Prostate gland (tissue), 2 donors: ENCODE measurements at regions not wholly inside any gene's neighbourhood (a gene's known extent, or its start where the extent isn't known, plus 50 kb on each side); places are given as distances from the start of the nearest gene placed in this dataset.

Experiments used
- DNase-seq: peaks from one replicate; pipeline ENCODE4 v3.0.0-alpha.2; 2019; ENCODE audit warnings: low spot score
- H3K27ac ChIP-seq, 2 donors: fragments of 200-600 bp; sonication (generic); 2 replicates each; pipeline ENCODE4 v1.5.1; 2017 to 2019
- H3K27me3 ChIP-seq: fragments of 200-600 bp; sonication (generic); replicated peaks from 2 replicates; pipeline ENCODE4 v1.5.1; 2019; ENCODE audit not compliant: insufficient read depth
- H3K36me3 ChIP-seq, 2 donors: fragments of 200-600 bp; sonication (generic); 1 replicate in 1 of 2; 2 replicates in 1 of 2; pipeline versions ENCODE4 v1.5.1 to v1.8.1; 2017 to 2019
- H3K4me1 ChIP-seq: fragments of 200-600 bp; sonication (generic); replicated peaks from 2 replicates; pipeline ENCODE4 v1.5.1; 2019
- H3K4me3 ChIP-seq, 2 donors: fragments of 200-600 bp; sonication (generic); 2 replicates each; pipeline ENCODE4 v1.5.1; 2017 to 2019
- H3K9me3 ChIP-seq: fragments of 200-600 bp; sonication (generic); 2 replicates; pipeline ENCODE4 v1.5.1; 2017
- CTCF ChIP-seq, 4 experiments: fragments of 200-600 bp in 2 of 4; fragments of 450-650 bp in 2 of 4; sonication (generic) in 2 of 4; IDR thresholded peaks; 1 replicate in 3 of 4; 2 replicates in 1 of 4; pipeline ENCODE4 v1.5.1; 2016 to 2019; ENCODE audit warnings: antibody characterized with exemption in 4 of 4, mild to moderate bottlenecking in 2 of 4, moderate library complexity in 2 of 4
- POLR2A ChIP-seq: fragments of 450-650 bp; IDR thresholded peaks from one replicate; pipeline ENCODE4 v1.6.1; 2016; ENCODE audit warnings: antibody characterized with exemption, mild to moderate bottlenecking
- POLR2AphosphoS5 ChIP-seq: sonication (generic); formaldehyde crosslinking; IDR thresholded peaks from one replicate; pipeline ENCODE4 v1.6.1; 2017; ENCODE audit warnings: antibody characterized with exemption
- WGBS: methylation state at CpG from one replicate; pipeline ENCODE4 v1.1.5; 2018; 5-methylcytosine and 5-hydroxymethylcytosine counted together
- intact Hi-C: fragments of 100-400 bp; cut with DNase I; formaldehyde crosslinking; loops from one replicate; pipeline ENCODE4 v1.14.2; 2022

DNA sequence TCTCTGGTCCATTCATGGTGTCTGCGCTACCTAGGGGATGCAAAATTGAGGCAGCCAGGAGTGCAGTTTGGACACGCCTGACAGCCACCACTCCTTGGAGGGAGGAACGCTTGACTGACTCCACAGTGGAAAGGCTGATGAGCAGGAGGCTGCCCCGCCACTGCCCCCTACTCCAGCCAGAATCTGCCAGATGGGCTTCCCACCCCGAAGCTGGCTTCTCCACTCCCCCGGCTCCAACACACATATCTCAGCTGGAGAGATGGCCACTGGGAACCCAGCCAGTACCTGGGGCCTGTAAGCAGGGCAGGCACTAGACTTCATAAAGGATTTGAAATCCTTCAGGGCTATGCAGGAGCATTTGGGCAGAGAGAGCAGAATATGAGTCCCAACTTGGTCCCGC is 51.4 kb upstream of the BLCAP start:
- H3K4me1 ChIP-seq = no peaks in the 10 kb centered on the region
- intact Hi-C loops = no loop called here
- 60% methylated on average over 7 of the region's 7 CpGs for WGBS
- H3K27ac ChIP-seq = no peak overlapping the region
- H3K4me3 ChIP-seq = no peak overlapping the region
- TF ChIP-seq CTCF (IDR thresholded peaks at IDR 0.05) (no peak), POLR2A (no peak), POLR2AphosphoS5 (no peak)
- H3K9me3 ChIP-seq = no peaks in the 10 kb centered on the region
- H3K27me3 ChIP-seq = peaks cover 2% of the 10 kb centered on the region
- H3K36me3 ChIP-seq = no peaks in the 10 kb centered on the region
- DNase-seq = no peak

DNA sequence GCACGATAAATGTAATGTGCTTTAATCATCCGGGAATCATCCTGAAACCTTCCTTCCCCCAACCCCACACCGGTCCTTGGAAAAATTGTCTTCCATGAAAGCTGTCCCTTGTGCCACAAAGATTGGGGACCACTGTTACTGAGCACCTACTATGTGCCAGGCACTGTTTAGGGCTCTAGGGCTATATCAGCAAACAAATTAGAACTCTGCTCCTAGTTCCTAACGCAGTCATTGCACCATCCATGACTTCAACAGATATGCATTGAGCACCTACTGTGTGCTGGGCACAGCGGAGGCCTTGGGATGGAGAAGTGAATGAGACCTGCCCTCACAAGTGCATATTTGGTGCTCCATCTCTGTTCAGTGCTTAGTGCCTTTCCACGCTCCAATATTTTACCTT is 50.3 kb upstream of the BLCAP start:
- no peak for DNase-seq
- H3K36me3 ChIP-seq = no peaks in the 10 kb centered on the region
- no peaks in the 10 kb centered on the region for H3K9me3 ChIP-seq
- H3K4me1 ChIP-seq = no peaks in the 10 kb centered on the region
- intact Hi-C loops = no loop called here
- H3K4me3 ChIP-seq = no peak overlapping the region
- peaks cover 2% of the 10 kb centered on the region for H3K27me3 ChIP-seq
- H3K27ac ChIP-seq = no peak overlapping the region
- WGBS = 79% methylated on average over 6 of the region's 6 CpGs
- no peak for TF ChIP-seq POLR2A
- TF ChIP-seq POLR2AphosphoS5 = no peak
- no peak for TF ChIP-seq CTCF (IDR thresholded peaks at IDR 0.05)
